HepG2 (cell line): ENCODE measurements at regions not wholly inside any gene's neighbourhood (a gene's known extent, or its start where the extent isn't known, plus 50 kb on each side); places are given as distances from the start of the nearest gene placed in this dataset.

Source experiments
- NR2C2 ChIP-seq: sonication (generic); formaldehyde crosslinking; IDR thresholded peaks from 2 replicates; pipeline ENCODE4 v1.4.0; 2020; ENCODE audit warnings: missing genetic modification reagents, mild to moderate bottlenecking, moderate library complexity, borderline replicate concordance
- RFX5 ChIP-seq: IDR thresholded peaks from 2 replicates; pipeline ENCODE4 v1.6.1; 2011; ENCODE audit warnings: low read depth, low read length, improper control_type of control experiment
- ZNF761 ChIP-seq: sonication (generic); formaldehyde crosslinking; conservative IDR thresholded peaks from 2 replicates; pipeline ENCODE4 v1.4.0; 2020; ENCODE audit warnings: mild to moderate bottlenecking, missing genetic modification reagents
- TF ChIP-seq, protein P1 (sequence below): sonication (generic); formaldehyde crosslinking; IDR thresholded peaks from 2 replicates; pipeline ENCODE4 v1.5.0; 2020; ENCODE audit warnings: mild to moderate bottlenecking, missing genetic modification reagents, moderate library complexity

DNA sequence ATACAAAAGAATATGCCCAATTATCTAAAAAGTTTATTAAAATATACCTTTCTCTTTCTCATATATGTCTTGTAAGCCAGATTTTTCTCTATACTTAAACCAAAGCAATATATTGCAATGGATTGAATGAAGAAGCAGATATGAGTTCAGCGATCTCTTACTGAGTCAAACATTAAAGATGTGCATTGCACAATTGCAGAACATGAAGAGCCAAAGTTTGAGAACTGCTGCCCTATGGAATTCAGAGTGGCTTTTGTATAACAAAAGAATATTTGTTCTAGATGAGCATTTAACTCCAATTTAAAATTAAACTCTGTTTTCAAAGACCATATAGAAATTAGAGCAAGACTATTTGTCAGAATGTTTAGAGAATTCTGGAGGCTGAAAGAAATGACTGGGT is 519.0 kb upstream of the DAB2 start:
- TF ChIP-seq NR2C2, result no peak
- TF ChIP-seq ZNF761, result no peak
- TF ChIP-seq, protein P1, sequence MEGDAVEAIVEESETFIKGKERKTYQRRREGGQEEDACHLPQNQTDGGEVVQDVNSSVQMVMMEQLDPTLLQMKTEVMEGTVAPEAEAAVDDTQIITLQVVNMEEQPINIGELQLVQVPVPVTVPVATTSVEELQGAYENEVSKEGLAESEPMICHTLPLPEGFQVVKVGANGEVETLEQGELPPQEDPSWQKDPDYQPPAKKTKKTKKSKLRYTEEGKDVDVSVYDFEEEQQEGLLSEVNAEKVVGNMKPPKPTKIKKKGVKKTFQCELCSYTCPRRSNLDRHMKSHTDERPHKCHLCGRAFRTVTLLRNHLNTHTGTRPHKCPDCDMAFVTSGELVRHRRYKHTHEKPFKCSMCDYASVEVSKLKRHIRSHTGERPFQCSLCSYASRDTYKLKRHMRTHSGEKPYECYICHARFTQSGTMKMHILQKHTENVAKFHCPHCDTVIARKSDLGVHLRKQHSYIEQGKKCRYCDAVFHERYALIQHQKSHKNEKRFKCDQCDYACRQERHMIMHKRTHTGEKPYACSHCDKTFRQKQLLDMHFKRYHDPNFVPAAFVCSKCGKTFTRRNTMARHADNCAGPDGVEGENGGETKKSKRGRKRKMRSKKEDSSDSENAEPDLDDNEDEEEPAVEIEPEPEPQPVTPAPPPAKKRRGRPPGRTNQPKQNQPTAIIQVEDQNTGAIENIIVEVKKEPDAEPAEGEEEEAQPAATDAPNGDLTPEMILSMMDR, result no peak
- no peak for TF ChIP-seq RFX5
